ENCODE measurements at regions not wholly inside any gene's neighbourhood (a gene's known extent, or its start where the extent isn't known, plus 50 kb on each side); places are given as distances from the start of the nearest gene placed in this dataset.
"Not testable (repeated sequence)": the region's sequence is repeated elsewhere in the genome, so short reads cannot be mapped to it uniquely, and the experiment has no call there.

GRCh38 chr5:166742951-166743350 lies 1548.5 kb upstream of the WWC1 start:
- not testable (repeated sequence) for DNase-seq

GRCh38 chr5:166746506-166746905 lies 1544.9 kb upstream of the WWC1 start:
- DNase-seq: no peak

- DNase-seq: no peak
Measured at GRCh38 chr5:166750376-166750775, 1541.1 kb upstream of the WWC1 start.

- no peak for DNase-seq
Measured at GRCh38 chr5:166758151-166758550, 1533.3 kb upstream of the WWC1 start.

- no peak for DNase-seq
Measured at GRCh38 chr5:166767858-166768257, 1523.6 kb upstream of the WWC1 start.

GRCh38 chr5:166768536-166768935 lies 1522.9 kb upstream of the WWC1 start:
- DNase-seq: no peak

GRCh38 chr5:166772770-166773169 lies 1518.7 kb upstream of the WWC1 start:
- DNase-seq: no peak

- no peak for DNase-seq
Measured at GRCh38 chr5:166781737-166782136, 1509.7 kb upstream of the WWC1 start.

GRCh38 chr5:166784545-166785078 lies 1506.8 kb upstream of the WWC1 start:
- DNase-seq: no peak

- no peak for DNase-seq
Measured at GRCh38 chr5:166786178-166786577, 1505.3 kb upstream of the WWC1 start.

- no peak for DNase-seq
Measured at GRCh38 chr5:166786889-166787288, 1504.6 kb upstream of the WWC1 start.

- DNase-seq: no peak
Measured at GRCh38 chr5:166788050-166788449, 1503.4 kb upstream of the WWC1 start.

GRCh38 chr5:166795756-166796155 lies 1495.7 kb upstream of the WWC1 start:
- no peak for DNase-seq

GRCh38 chr5:166803058-166803457 lies 1488.4 kb upstream of the WWC1 start:
- no peak for DNase-seq

- DNase-seq: not testable (repeated sequence)
Measured at GRCh38 chr5:166804223-166804622, 1487.2 kb upstream of the WWC1 start.

- not testable (repeated sequence) for DNase-seq
Measured at GRCh38 chr5:166804693-166805092, 1486.8 kb upstream of the WWC1 start.

- DNase-seq: not testable (repeated sequence)
Measured at GRCh38 chr5:166810093-166810658, 1481.3 kb upstream of the WWC1 start.

GRCh38 chr5:166810721-166811120 lies 1480.7 kb upstream of the WWC1 start:
- no peak for DNase-seq

GRCh38 chr5:166823360-166823759 lies 1468.1 kb upstream of the WWC1 start:
- DNase-seq: no peak

GRCh38 chr5:166834246-166834645 lies 1457.2 kb upstream of the WWC1 start:
- no peak for DNase-seq

- no peak for DNase-seq
Measured at GRCh38 chr5:166845044-166845443, 1446.4 kb upstream of the WWC1 start.

- no peak for DNase-seq
Measured at GRCh38 chr5:166856791-166857190, 1434.7 kb upstream of the WWC1 start.

- DNase-seq: no peak
Measured at GRCh38 chr5:166860426-166860825, 1431.0 kb upstream of the WWC1 start.

- DNase-seq: no peak
Measured at GRCh38 chr5:166862581-166862980, 1428.9 kb upstream of the WWC1 start.

- DNase-seq: no peak
Measured at GRCh38 chr5:166865206-166865605, 1426.2 kb upstream of the WWC1 start.

Data from activated gamma-delta T cell treated with Interleukin-2 at 50 U/mL for 16 hours (primary cell).